ENCODE measurements at regions not wholly inside any gene's neighbourhood (a gene's known extent, or its start where the extent isn't known, plus 50 kb on each side); places are given as distances from the start of the nearest gene placed in this dataset.

DNA sequence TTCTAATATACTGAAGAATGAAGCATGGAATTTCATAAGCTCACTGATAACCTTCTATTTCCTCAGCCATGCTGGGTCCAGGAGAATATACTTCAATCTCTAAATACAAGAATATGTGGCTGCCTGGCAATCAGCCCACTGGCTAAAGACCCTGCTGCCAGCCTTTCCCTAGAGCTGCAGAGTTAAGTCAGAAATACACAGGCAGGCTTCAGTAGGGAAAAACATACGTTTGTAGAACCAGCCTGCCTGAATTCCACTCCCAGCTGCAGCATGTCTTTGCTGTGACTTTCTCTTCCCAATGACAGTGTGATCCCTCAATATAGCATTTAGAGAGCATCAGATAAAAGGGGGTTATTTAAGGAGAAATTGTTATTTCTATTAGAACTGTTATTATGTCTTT lies 289.1 kb downstream of the PCDH19 start:
- DNase-seq, result no peak

GRCh38 chrX:100098660-100099375 lies 311.3 kb downstream of the PCDH19 start:
- DNase-seq, result no peak

DNA sequence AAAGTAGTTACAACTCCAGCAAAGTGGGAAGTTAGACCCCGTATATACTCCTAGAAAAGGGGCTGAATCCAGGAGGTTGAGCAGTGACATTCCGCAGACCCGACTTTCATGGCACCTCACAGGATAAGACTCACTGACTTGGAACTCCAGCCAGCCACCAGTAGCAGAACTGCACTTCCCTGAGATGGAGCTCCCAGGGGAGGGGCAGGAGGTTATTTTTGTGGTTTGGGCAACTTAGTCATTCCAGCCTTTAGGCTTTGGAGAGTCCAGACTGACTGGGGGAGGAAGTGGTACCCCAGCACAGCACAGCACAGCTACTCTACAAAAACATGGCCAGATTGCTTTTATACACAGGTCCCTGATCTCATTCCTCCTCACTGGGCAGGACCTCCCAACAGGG lies 319.1 kb downstream of the PCDH19 start:
- DNase-seq, result no peak

DNA sequence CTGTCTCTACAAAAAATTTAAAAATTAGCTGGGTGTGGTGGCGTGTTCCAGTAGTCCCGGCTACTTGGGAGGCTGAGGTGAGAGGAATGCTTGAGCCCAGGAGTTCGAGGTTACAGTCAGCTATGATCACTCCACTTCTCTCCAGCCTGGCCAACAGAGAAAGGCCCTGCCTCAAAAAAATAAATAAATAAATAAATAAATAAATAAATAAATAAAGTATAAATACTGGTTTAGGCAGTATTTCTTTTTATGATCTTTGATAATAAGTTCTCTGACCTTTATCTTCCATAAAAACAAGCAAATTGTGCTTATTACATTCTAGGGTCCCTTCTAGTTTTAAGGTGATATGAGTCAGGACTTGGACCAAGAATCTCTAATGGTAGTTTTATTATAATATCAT lies 320.3 kb downstream of the PCDH19 start:
- no peak for DNase-seq

DNA sequence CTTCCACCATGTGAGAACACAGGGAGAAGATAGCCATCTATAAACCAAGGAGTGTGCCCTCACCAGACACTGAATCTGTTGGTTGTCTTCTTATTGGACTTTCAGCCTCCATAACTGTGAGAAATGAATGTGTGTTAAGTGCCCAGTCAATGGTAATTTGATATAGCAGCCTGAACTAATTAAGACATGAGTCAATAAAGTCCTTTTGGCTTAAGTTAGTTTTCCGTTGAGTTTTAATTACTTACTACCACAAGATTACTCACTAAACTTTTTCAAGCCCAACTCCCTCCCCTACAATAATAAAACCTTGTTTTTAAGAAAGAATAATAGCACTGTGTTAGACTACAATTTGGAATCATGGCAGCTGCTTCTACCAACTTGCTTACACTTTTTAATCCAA lies 324.2 kb downstream of the PCDH19 start:
- peak; percentile 17 for DNase-seq

- DNase-seq, result no peak
These were observed 326.9 kb downstream of the PCDH19 start for GRCh38 chrX:100083211-100083610.

GRCh38 chrX:100081503-100081902 lies 328.6 kb downstream of the PCDH19 start:
- no peak for DNase-seq

- DNase-seq, result no peak
These were observed 334.0 kb downstream of the PCDH19 start for GRCh38 chrX:100076031-100076430.

DNA sequence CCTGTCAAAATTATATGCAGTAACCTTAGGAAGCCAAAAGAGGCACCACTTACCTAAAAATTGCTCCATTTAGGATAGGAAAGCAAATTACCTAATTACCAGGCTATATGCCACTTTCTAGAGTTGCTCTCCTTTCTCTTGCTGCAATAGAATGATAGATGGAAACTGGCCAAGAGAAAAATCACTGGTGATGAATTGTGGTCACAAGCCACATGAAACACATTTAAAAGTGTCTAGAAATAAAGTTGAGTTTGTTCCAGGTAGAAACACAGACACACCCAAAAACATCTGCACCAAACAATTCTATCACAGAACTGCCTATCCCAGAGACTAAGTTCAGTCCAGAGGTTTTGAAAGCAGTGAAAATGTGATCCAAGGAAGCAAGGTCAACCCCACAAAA lies 337.7 kb downstream of the PCDH19 start:
- no peak for DNase-seq

GRCh38 chrX:100070334-100070849 lies 339.7 kb downstream of the PCDH19 start:
- no peak for DNase-seq

GRCh38 chrX:100048156-100048555 lies 361.9 kb downstream of the PCDH19 start:
- no peak for DNase-seq

Data from NCI-H1105 (cell line).